H9 (cell line): ENCODE measurements at regions not wholly inside any gene's neighbourhood (a gene's known extent, or its start where the extent isn't known, plus 50 kb on each side); places are given as distances from the start of the nearest gene placed in this dataset.

Source experiments
- DNase-seq: peaks from one replicate; pipeline ENCODE4 v3.0.0-alpha.2; 2017
- H2AFZ ChIP-seq: one replicate; pipeline ENCODE4 v1.6.1; 2013; ENCODE audit warnings: mild to moderate bottlenecking, low read length, control low read depth, moderate library complexity
- H2AK5ac ChIP-seq: 2 replicates; pipeline ENCODE4 v1.6.1; 2013; ENCODE audit warnings: low read length, control low read depth, mixed read lengths; ENCODE audit not compliant: insufficient read length
- H2BK120ac ChIP-seq: one replicate; pipeline ENCODE4 v1.6.1; 2013; ENCODE audit warnings: low read depth, mild to moderate bottlenecking, low read length, control low read depth, inconsistent platforms; ENCODE audit not compliant: poor library complexity, severe bottlenecking
- H2BK12ac ChIP-seq: 2 replicates; pipeline ENCODE4 v1.6.1; 2013; ENCODE audit warnings: low read length, control low read depth, mixed read lengths, low read depth; ENCODE audit not compliant: insufficient read length
- H2BK15ac ChIP-seq: 2 replicates; pipeline ENCODE4 v1.6.1; 2013; ENCODE audit warnings: low read depth, low read length, control low read depth
- H2BK20ac ChIP-seq: one replicate; pipeline ENCODE4 v1.6.1; 2013; ENCODE audit warnings: low read depth, mild to moderate bottlenecking, low read length, control low read depth, inconsistent platforms; ENCODE audit not compliant: poor library complexity, severe bottlenecking
- H2BK5ac ChIP-seq: 2 replicates; pipeline ENCODE4 v1.6.1; 2013; ENCODE audit warnings: low read length, control low read depth, mixed read lengths; ENCODE audit not compliant: insufficient read length
- H3K14ac ChIP-seq: 2 replicates; pipeline ENCODE4 v1.6.1; 2013; ENCODE audit warnings: low read length, control low read depth; ENCODE audit not compliant: insufficient read depth
- H3K18ac ChIP-seq: 2 replicates; pipeline ENCODE4 v1.6.1; 2013; ENCODE audit warnings: low read depth, mild to moderate bottlenecking, mixed read lengths, low read length, control low read depth; ENCODE audit not compliant: insufficient read length
- H3K23ac ChIP-seq: 2 replicates; pipeline ENCODE4 v1.6.1; 2013; ENCODE audit warnings: low read length, control low read depth, mixed read lengths, low read depth; ENCODE audit not compliant: insufficient read length
- H3K23me2 ChIP-seq: 2 replicates; pipeline ENCODE4 v1.6.1; 2013; ENCODE audit warnings: low read depth, mild to moderate bottlenecking, mixed read lengths, low read length, control low read depth; ENCODE audit not compliant: insufficient read length, poor library complexity, severe bottlenecking
- H3K27ac ChIP-seq: 2 replicates; pipeline ENCODE4 v1.5.1; 2013; ENCODE audit warnings: low read length, control low read depth, mixed read lengths, low read depth; ENCODE audit not compliant: insufficient read length
- H3K27me3 ChIP-seq: 2 replicates; pipeline ENCODE4 v1.6.1; 2013; ENCODE audit warnings: low read length, control low read depth, inconsistent platforms; ENCODE audit not compliant: insufficient read depth
- H3K4ac ChIP-seq: 2 replicates; pipeline ENCODE4 v1.6.1; 2013; ENCODE audit warnings: low read depth, mild to moderate bottlenecking, control low read depth, inconsistent platforms, low read length, moderate library complexity
- H3K4me1 ChIP-seq: 2 replicates; pipeline ENCODE4 v1.6.1; 2013; ENCODE audit warnings: low read length, control low read depth, inconsistent platforms; ENCODE audit not compliant: insufficient read depth
- H3K4me2 ChIP-seq: 2 replicates; pipeline ENCODE4 v1.6.1; 2013; ENCODE audit warnings: low read length, control low read depth, mixed read lengths; ENCODE audit not compliant: insufficient read length, insufficient read depth
- H3K56ac ChIP-seq: 2 replicates; pipeline ENCODE4 v1.6.1; 2013; ENCODE audit warnings: low read depth, mild to moderate bottlenecking, mixed read lengths, low read length, control low read depth; ENCODE audit not compliant: insufficient read length
- H3K79me1 ChIP-seq: 2 replicates; pipeline ENCODE4 v1.6.1; 2013; ENCODE audit warnings: low read depth, mild to moderate bottlenecking, moderate library complexity, low read length, control low read depth, inconsistent platforms; ENCODE audit not compliant: insufficient read depth, poor library complexity, severe bottlenecking
- H3K79me2 ChIP-seq: 2 replicates; pipeline ENCODE4 v1.6.1; 2013; ENCODE audit warnings: low read length, control low read depth, inconsistent platforms; ENCODE audit not compliant: insufficient read depth
- H3K9ac ChIP-seq: 2 replicates; pipeline ENCODE4 v1.6.1; 2013; ENCODE audit warnings: low read length, control low read depth, mixed read lengths; ENCODE audit not compliant: insufficient read length; ENCODE audit errors: extremely low read depth
- H3K9me3 ChIP-seq: one replicate; pipeline ENCODE4 v1.6.1; 2013; ENCODE audit warnings: low read depth, low read length, inconsistent platforms; ENCODE audit not compliant: control insufficient read depth
- H3T11ph ChIP-seq: one replicate; pipeline ENCODE4 v1.6.1; 2013; ENCODE audit warnings: mild to moderate bottlenecking, low read length, control low read depth, inconsistent platforms
- H4K20me1 ChIP-seq: one replicate; pipeline ENCODE4 v1.6.1; 2013; ENCODE audit not compliant: control insufficient read depth, insufficient read length, insufficient read depth
- H4K5ac ChIP-seq: 2 replicates; pipeline ENCODE4 v1.6.1; 2013; ENCODE audit warnings: low read depth, mild to moderate bottlenecking, mixed read lengths, low read length, control low read depth; ENCODE audit not compliant: insufficient read length
- H4K8ac ChIP-seq: replicated peaks from 2 replicates; pipeline ENCODE4 v1.6.1; 2013; ENCODE audit warnings: low read length, control low read depth, mixed read lengths, low read depth; ENCODE audit not compliant: insufficient read length
- H4K91ac ChIP-seq: 2 replicates; pipeline ENCODE4 v1.6.1; 2013; ENCODE audit warnings: low read depth, mild to moderate bottlenecking, moderate library complexity, mixed read lengths, low read length, control low read depth; ENCODE audit not compliant: insufficient read length
- H3K27ac Mint-ChIP-seq, 3 experiments: 2 replicates in 2 of 3; 3 replicates in 1 of 3; pipeline ENCODE4 v1.8.0; 2020 to 2021; ENCODE audit warnings: mixed read lengths in 3 of 3, mild to moderate bottlenecking in 1 of 3, moderate library complexity in 1 of 3
- H3K27me3 Mint-ChIP-seq: 2 replicates; pipeline ENCODE4 v1.8.0; 2021; ENCODE audit warnings: low read depth, mild to moderate bottlenecking, moderate library complexity, mixed read lengths
- H3K36me3 Mint-ChIP-seq, 3 experiments: 2 replicates in 2 of 3; 3 replicates in 1 of 3; pipeline ENCODE4 v1.8.0; 2020 to 2021; ENCODE audit warnings: low read depth in 3 of 3, mixed read lengths in 3 of 3; ENCODE audit not compliant: insufficient read depth in 1 of 3
- H3K4me1 Mint-ChIP-seq, 2 experiments: 2 replicates each; pipeline ENCODE4 v1.8.0; 2020; ENCODE audit warnings: mixed read lengths in 2 of 2
- H3K4me3 Mint-ChIP-seq, 2 experiments: 2 replicates in 1 of 2; 3 replicates in 1 of 2; pipeline ENCODE4 v1.8.0; 2020 to 2021; ENCODE audit warnings: mild to moderate bottlenecking in 2 of 2, mixed read lengths in 2 of 2, moderate library complexity in 1 of 2
- H3K9me3 Mint-ChIP-seq, 2 experiments: 2 replicates in 1 of 2; 3 replicates in 1 of 2; pipeline ENCODE4 v1.8.0; 2020; ENCODE audit warnings: mild to moderate bottlenecking in 2 of 2, mixed read lengths in 2 of 2, moderate library complexity in 1 of 2
- WGBS: extraction: QIAGEN DNeasy Blood & Tissue Kit; methylation state at CpG from one replicate; pipeline ENCODE4 v1.1.7; 2013; ENCODE audit warnings: missing lambda C conversion rate, low lambda C conversion rate, mixed read lengths; ENCODE audit not compliant: insufficient read length; ENCODE audit errors: extremely low coverage; 5-methylcytosine and 5-hydroxymethylcytosine counted together
- TF ChIP-seq, protein P1 (sequence below): fragments of 200-600 bp; sonication (generic); conservative IDR thresholded peaks from 3 replicates; pipeline ENCODE4 v1.8.0; 2021; ENCODE audit warnings: antibody characterized with exemption, mild to moderate bottlenecking

DNA sequence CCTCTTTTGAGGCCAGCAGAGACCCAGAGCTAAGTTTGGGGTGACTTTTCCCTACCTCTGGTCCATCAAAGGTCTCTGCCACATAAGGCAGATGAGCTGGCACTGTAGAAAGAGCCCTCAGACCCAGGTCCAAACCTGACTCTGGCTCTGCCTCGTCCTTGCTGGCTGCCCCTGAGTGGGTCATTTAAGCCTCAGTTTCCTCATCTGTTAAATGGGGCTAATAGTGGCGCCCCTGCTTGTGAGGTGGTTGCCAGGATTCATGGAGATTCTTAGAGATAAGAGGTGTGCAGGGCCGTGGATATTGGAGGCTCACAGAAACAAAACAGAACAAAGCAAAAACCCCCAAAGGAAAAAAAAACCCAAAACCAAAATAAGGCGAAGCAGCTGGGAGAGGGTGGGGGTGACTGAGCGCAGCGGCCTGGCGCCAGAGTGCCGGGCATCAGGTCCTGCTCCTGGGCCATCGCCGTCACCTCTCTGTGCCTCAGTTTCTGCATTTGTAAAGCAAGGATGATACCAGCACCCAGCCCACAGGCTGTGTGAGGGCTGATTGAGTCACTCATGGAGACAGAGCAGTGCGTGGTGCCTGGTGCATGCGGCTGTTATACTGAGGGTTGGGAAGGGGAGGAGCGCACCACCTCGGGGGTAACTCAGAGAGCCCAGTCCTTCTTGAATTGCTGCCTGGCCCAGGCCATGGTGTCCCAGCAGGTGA is 133.8 kb upstream of the PTPN1 start:
- no peak overlapping the region for H3K56ac ChIP-seq
- H4K5ac ChIP-seq, result no peak overlapping the region
- no peak overlapping the region for H3K4me3 Mint-ChIP-seq
- no peak overlapping the region for H2BK120ac ChIP-seq
- H4K91ac ChIP-seq, result no peak overlapping the region
- no peak overlapping the region for H3K9ac ChIP-seq
- no peak overlapping the region for H4K8ac ChIP-seq
- no peak overlapping the region for H2BK5ac ChIP-seq
- H2BK15ac ChIP-seq, result no peak overlapping the region
- peak overlapping the region; percentile 11 for H3K18ac ChIP-seq
- H3K4me1 ChIP-seq, result no peaks in the 10 kb centered on the region
- H3K23me2 ChIP-seq, result no peaks in the 10 kb centered on the region
- peaks cover 2 to 4% of the 10 kb centered on the region in 2 experiments; a peak in 2 of 4 replicates for H3K4me1 Mint-ChIP-seq
- H3K9me3 Mint-ChIP-seq, result no peaks in the 10 kb centered on the region
- no peaks in the 10 kb centered on the region for H3K36me3 Mint-ChIP-seq
- no CpG with 5 or more reads among the region's 14 CpGs for WGBS
- H3K9me3 ChIP-seq, result no peaks in the 10 kb centered on the region
- H3K27ac Mint-ChIP-seq, result no peak overlapping the region
- no peak overlapping the region for H3K14ac ChIP-seq
- no peak overlapping the region for H2AK5ac ChIP-seq
- H3K27me3 ChIP-seq, result no peaks in the 10 kb centered on the region
- H2BK20ac ChIP-seq, result no peak overlapping the region
- no peaks in the 10 kb centered on the region for H3K79me2 ChIP-seq
- H3K27me3 Mint-ChIP-seq, result no peaks in the 10 kb centered on the region; the same call in 1 of the 2 replicates
- H3K79me1 ChIP-seq, result no peaks in the 10 kb centered on the region
- no peak overlapping the region for H2AFZ ChIP-seq
- no peak for DNase-seq
- no peaks in the 10 kb centered on the region for H4K20me1 ChIP-seq
- H3K4ac ChIP-seq, result no peak overlapping the region
- H3K4me2 ChIP-seq, result no peak overlapping the region
- no peak overlapping the region for H3K27ac ChIP-seq
- H3T11ph ChIP-seq, result no peak overlapping the region
- TF ChIP-seq, protein P1, sequence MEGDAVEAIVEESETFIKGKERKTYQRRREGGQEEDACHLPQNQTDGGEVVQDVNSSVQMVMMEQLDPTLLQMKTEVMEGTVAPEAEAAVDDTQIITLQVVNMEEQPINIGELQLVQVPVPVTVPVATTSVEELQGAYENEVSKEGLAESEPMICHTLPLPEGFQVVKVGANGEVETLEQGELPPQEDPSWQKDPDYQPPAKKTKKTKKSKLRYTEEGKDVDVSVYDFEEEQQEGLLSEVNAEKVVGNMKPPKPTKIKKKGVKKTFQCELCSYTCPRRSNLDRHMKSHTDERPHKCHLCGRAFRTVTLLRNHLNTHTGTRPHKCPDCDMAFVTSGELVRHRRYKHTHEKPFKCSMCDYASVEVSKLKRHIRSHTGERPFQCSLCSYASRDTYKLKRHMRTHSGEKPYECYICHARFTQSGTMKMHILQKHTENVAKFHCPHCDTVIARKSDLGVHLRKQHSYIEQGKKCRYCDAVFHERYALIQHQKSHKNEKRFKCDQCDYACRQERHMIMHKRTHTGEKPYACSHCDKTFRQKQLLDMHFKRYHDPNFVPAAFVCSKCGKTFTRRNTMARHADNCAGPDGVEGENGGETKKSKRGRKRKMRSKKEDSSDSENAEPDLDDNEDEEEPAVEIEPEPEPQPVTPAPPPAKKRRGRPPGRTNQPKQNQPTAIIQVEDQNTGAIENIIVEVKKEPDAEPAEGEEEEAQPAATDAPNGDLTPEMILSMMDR, result no peak
- H2BK12ac ChIP-seq, result no peak overlapping the region
- H3K23ac ChIP-seq, result no peak overlapping the region
